Left ventricle myocardium inferior (tissue), 1 donor: ENCODE measurements at regions not wholly inside any gene's neighbourhood (a gene's known extent, or its start where the extent isn't known, plus 50 kb on each side); places are given as distances from the start of the nearest gene placed in this dataset.

Experiments
- DNase-seq: peaks from one replicate; pipeline ENCODE4 v3.0.0-alpha.2; 2020
- H3K27ac ChIP-seq: fragments of 200-600 bp; replicated peaks from 2 replicates; pipeline ENCODE4 v1.8.0; 2021
- H3K27me3 ChIP-seq: fragments of 200-600 bp; 2 replicates; pipeline ENCODE4 v1.8.0; 2021; ENCODE audit warnings: low read depth
- H3K36me3 ChIP-seq: fragments of 200-600 bp; 2 replicates; pipeline ENCODE4 v1.8.0; 2021
- H3K4me1 ChIP-seq: fragments of 200-600 bp; 2 replicates; pipeline ENCODE4 v1.8.0; 2021
- H3K4me3 ChIP-seq: fragments of 200-600 bp; 2 replicates; pipeline ENCODE4 v1.8.0; 2021; ENCODE audit warnings: mild to moderate bottlenecking, moderate library complexity
- H3K9me3 ChIP-seq: fragments of 200-600 bp; replicated peaks from 2 replicates; pipeline ENCODE4 v1.8.0; 2021
- intact Hi-C: fragments of 100-400 bp; cut with micrococcal nuclease; formaldehyde crosslinking; loops from one replicate; pipeline ENCODE4 v1.11.0; 2022
- TF ChIP-seq, protein P1 (sequence below): fragments of 200-600 bp; IDR thresholded peaks from 2 replicates; pipeline ENCODE4 v1.8.0; 2021; ENCODE audit warnings: antibody characterized with exemption, mild to moderate bottlenecking, borderline replicate concordance
- donor health status: DM: no; HTN: yes; CAD: no; lungs with severe emphysema.

DNA sequence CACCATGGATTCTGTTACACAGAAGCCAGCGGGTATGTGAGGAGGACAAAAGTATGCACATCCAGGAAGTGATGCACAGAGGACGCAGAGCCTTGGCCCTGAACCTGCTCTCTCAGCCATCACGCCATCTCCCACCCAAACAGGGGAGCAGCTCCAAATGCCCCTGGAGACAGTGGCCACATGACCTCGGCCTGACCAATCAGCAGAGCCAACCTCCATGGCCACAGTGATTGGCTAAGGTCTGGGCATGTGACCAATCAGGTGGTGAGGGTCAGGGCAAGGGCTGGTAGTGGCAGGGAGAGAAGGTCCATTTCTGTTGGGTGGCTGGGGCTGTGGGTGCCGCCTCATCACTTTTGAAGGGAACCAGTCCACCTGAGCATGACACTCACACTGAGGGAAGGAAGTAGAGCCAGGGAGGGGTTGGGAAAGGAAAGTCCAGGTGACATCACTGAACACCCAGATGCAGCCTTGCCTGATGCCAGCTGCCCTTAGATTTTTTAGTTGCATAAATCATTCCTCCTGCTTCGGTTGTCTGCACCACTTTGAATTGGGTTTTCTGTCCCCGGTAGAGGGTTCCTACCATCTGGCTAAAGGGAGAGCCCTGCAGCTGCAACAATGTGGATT lies 70.3 kb upstream of the IQSEC1 start:
- intact Hi-C loops = no loop called here
- H3K27ac ChIP-seq = no peak overlapping the region
- DNase-seq = no peak
- H3K9me3 ChIP-seq = no peaks in the 10 kb centered on the region
- no peaks in the 10 kb centered on the region for H3K4me1 ChIP-seq
- H3K27me3 ChIP-seq = peaks cover 32% of the 10 kb centered on the region
- TF ChIP-seq, protein P1, sequence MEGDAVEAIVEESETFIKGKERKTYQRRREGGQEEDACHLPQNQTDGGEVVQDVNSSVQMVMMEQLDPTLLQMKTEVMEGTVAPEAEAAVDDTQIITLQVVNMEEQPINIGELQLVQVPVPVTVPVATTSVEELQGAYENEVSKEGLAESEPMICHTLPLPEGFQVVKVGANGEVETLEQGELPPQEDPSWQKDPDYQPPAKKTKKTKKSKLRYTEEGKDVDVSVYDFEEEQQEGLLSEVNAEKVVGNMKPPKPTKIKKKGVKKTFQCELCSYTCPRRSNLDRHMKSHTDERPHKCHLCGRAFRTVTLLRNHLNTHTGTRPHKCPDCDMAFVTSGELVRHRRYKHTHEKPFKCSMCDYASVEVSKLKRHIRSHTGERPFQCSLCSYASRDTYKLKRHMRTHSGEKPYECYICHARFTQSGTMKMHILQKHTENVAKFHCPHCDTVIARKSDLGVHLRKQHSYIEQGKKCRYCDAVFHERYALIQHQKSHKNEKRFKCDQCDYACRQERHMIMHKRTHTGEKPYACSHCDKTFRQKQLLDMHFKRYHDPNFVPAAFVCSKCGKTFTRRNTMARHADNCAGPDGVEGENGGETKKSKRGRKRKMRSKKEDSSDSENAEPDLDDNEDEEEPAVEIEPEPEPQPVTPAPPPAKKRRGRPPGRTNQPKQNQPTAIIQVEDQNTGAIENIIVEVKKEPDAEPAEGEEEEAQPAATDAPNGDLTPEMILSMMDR = no peak
- H3K4me3 ChIP-seq = no peak overlapping the region
- H3K36me3 ChIP-seq = no peaks in the 10 kb centered on the region

DNA sequence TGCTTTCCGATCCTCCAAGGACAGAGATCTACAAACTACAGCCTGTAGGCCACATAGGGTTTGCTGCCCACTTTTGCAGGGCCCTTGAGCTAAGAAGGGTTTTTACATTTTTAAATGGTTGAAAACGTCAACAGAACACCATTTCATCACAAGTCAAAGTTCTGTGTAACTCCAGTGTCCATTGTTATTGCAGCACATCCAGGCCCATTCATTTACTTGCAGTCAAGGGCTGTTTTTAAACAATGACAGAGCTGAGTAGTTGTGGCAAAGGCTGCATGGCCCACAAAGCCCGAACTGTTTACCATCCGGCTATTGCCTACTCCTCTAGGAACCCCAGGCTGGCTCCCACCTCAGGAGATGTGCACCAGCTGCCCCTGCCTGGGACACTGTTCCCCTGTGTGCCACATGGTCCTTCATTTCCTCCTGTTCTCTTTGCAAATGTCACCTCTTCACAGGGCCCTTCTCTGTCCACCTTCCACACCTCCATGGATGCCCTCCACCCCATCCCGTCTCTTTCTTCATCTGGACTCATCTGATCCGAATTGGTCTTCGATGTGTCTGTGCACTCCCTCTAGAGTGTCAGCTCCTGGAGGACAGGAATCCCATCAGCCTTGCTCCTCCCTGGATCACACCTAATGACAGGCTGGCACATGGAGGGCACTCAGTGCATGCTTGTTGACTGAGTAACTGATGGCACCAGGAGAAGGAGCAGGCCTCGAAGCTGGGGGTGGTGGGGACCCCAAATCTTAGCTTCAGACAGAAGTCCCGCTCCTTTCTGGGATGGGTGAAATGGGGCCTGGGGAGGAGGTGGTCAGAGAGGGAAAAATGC lies 69.5 kb upstream of the IQSEC1 start:
- H3K4me1 ChIP-seq = no peaks in the 10 kb centered on the region
- intact Hi-C loops = no loop called here
- peaks cover 32% of the 10 kb centered on the region for H3K27me3 ChIP-seq
- no peak for DNase-seq
- no peaks in the 10 kb centered on the region for H3K36me3 ChIP-seq
- H3K27ac ChIP-seq = no peak overlapping the region
- TF ChIP-seq, protein P1 = no peak
- no peak overlapping the region for H3K4me3 ChIP-seq
- no peaks in the 10 kb centered on the region for H3K9me3 ChIP-seq

DNA sequence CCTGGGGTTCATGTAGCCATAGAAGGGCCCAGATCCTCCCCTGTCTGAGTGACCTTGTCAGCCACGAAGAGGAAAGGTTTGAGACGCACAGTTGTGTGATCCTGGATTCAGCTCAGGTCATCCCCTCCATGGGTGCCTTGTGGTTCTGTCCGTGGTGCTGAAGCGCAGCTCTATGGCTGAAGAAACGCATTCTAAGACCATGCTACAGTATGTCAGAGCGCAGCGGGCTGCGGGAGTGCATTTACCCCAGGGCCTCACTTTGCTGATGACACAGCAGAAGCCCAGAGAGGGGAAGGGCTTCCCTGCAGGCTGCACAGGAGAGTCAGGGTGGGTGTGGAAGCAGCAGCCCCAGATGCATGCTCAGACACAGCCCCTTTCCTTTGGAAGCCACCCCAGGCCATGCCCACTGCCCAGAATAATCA lies 68.8 kb upstream of the IQSEC1 start:
- TF ChIP-seq, protein P1 = no peak
- Histone ChIP-seq H3K4me3 (no peak overlapping the region), H3K27me3 (peaks cover 39% of the 10 kb centered on the region), H3K9me3 (no peaks in the 10 kb centered on the region), H3K36me3 (no peaks in the 10 kb centered on the region), H3K4me1 (no peaks in the 10 kb centered on the region), H3K27ac (no peak overlapping the region)
- intact Hi-C loops = no loop called here
- no peak for DNase-seq

DNA sequence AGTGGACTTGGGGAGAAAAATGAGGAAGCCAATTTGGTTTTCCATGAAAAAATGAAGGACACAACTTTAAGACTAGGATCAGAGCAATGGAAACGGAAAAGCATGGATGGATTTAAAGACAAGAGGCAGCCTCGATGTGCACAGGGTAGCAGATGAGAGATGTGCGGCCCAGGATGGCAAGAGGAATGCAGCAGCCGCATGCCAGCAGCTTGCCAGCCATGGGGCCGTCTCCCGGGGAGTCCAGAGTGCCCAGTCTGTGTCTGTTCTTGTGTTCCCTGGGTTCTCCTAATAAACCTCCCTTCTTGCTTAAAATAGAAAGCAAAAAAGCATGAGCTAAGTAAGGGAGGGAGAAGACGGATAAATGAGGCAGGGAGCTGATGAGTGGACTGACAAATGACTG lies 68.0 kb upstream of the IQSEC1 start:
- Histone ChIP-seq H3K27me3 (peaks cover 42% of the 10 kb centered on the region), H3K4me1 (no peaks in the 10 kb centered on the region), H3K4me3 (no peak overlapping the region), H3K36me3 (no peaks in the 10 kb centered on the region), H3K27ac (no peak overlapping the region), H3K9me3 (no peaks in the 10 kb centered on the region)
- intact Hi-C loops = no loop called here
- no peak for DNase-seq
- TF ChIP-seq, protein P1 = no peak

DNA sequence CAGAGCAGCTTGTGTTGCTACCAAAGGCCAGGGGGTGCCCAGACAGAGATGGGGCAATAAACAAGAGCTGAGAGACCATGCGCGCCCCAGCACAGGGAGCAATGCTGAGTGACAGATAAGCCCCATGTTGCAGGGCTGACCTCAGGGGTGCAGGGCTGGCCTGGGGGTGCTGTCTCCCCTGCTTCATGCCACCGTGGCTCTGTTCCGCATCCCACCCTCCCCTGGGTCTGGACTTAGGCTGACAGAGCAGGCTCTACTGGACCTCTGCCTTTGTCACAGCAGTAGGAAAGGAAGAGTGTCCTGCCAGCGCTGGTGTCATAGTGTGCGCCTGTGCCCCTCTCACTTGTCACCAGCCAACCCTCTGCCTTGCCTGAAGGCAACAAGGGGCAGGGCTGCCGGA lies 67.4 kb upstream of the IQSEC1 start:
- H3K4me3 ChIP-seq = no peak overlapping the region
- intact Hi-C loops = no loop called here
- peaks cover 46% of the 10 kb centered on the region for H3K27me3 ChIP-seq
- DNase-seq = no peak
- no peaks in the 10 kb centered on the region for H3K36me3 ChIP-seq
- no peak overlapping the region for H3K27ac ChIP-seq
- TF ChIP-seq, protein P1 = no peak
- H3K4me1 ChIP-seq = no peaks in the 10 kb centered on the region
- H3K9me3 ChIP-seq = no peaks in the 10 kb centered on the region
